HepG2 (cell line): ENCODE measurements at regions not wholly inside any gene's neighbourhood (a gene's known extent, or its start where the extent isn't known, plus 50 kb on each side); places are given as distances from the start of the nearest gene placed in this dataset.

ENCODE experiments used
- ATAC-seq: fragments of 200-7000 bp; cut with Tn5 transposase; 3 replicates; pipeline ENCODE4 v1.9.1; 2020; ENCODE audit warnings: mild to moderate bottlenecking, moderate library complexity
- BruUV-seq: library from RNA; stranded (reverse); fragments of 400-500 nt; replicated peaks from 2 replicates; lab custom pipeline; 2021; lab: Mats Ljungman, UMichigan
- CTCF ChIA-PET: fragments of 300-600 bp; formaldehyde crosslinking; extraction: SDS; loops from one replicate; lab custom pipeline; 2021; ENCODE audit warnings: low total read pairs, inconsistent platforms, low intra/inter-chr PET ratio; lab: Yijun Ruan, JAX
- POLR2A ChIA-PET: fragments of 350-600 bp; sonication (Branson Sonifier 250); formaldehyde crosslinking; loops from one replicate; lab custom pipeline; 2020; ENCODE audit warnings: antibody characterized with exemption, inconsistent platforms; lab: Yijun Ruan, JAX
- DNase-seq: peaks from one replicate; pipeline ENCODE4 v3.0.0-alpha.2; 2015; ENCODE audit warnings: low spot score
- FAIRE-seq: peaks from 3 replicates; lab custom pipeline; 2011; peaks lifted over from hg19 to GRCh38; lab: Jason Lieb, UNC
- H2AFZ ChIP-seq: one replicate; pipeline ENCODE4 v1.6.1; 2011; ENCODE audit warnings: low read length, inconsistent platforms
- H3K27ac ChIP-seq: fragments of 300-600 bp; 3 replicates; pipeline ENCODE4 v1.8.0; 2011; ENCODE audit warnings: mixed run types, mild to moderate bottlenecking, mixed read lengths, low read length, inconsistent platforms; ENCODE audit not compliant: insufficient read depth; ENCODE audit errors: extremely low read length
- H3K27me3 ChIP-seq, 2 experiments: fragments of 200-600 bp in 1 of 2; 2 replicates in 1 of 2; 3 replicates in 1 of 2; pipeline versions ENCODE4 v1.6.0 to v1.8.0; 2011; ENCODE audit warnings: low read length in 2 of 2, mild to moderate bottlenecking in 2 of 2, moderate library complexity in 2 of 2, inconsistent platforms in 1 of 2; ENCODE audit not compliant: insufficient read depth in 2 of 2, control insufficient read depth in 1 of 2
- H3K36me3 ChIP-seq, 2 experiments: fragments of 200-600 bp in 1 of 2; replicated peaks in 1 of 2; 2 replicates in 1 of 2; 3 replicates in 1 of 2; pipeline versions ENCODE4 v1.5.1 to v1.8.0; 2011; ENCODE audit warnings: low read length in 2 of 2, inconsistent platforms in 1 of 2; ENCODE audit not compliant: insufficient read depth in 2 of 2, control insufficient read depth in 1 of 2
- H3K4me1 ChIP-seq: 2 replicates; pipeline ENCODE4 v1.5.1; 2012; ENCODE audit warnings: low read length, inconsistent platforms; ENCODE audit not compliant: insufficient read depth
- H3K4me2 ChIP-seq: 2 replicates; pipeline ENCODE4 v1.6.0; 2011; ENCODE audit warnings: low read depth, low read length, inconsistent platforms
- H3K4me3 ChIP-seq, 3 experiments: fragments of 200-600 bp in 1 of 3; sonication (generic), shearing (Covaris generic) in 1 of 3; replicated peaks in 1 of 3; 2 replicates each; pipeline ENCODE4 v1.5.1; 2011 to 2016; ENCODE audit warnings: low read length in 3 of 3, inconsistent platforms in 2 of 3, low read depth in 2 of 3, mild to moderate bottlenecking in 2 of 3, control low read depth in 1 of 3, mixed read lengths in 1 of 3; ENCODE audit not compliant: insufficient read depth in 1 of 3
- H3K79me2 ChIP-seq: one replicate; pipeline ENCODE4 v1.6.1; 2011; ENCODE audit warnings: low read length, inconsistent platforms; ENCODE audit not compliant: insufficient read depth
- H3K9ac ChIP-seq: 2 replicates; pipeline ENCODE4 v1.6.0; 2011; ENCODE audit warnings: mild to moderate bottlenecking, low read depth, low read length, inconsistent platforms; ENCODE audit not compliant: insufficient read depth
- H3K9me3 ChIP-seq: 2 replicates; pipeline ENCODE4 v1.5.1; 2012; ENCODE audit warnings: mild to moderate bottlenecking, low read length
- H4K20me1 ChIP-seq: 2 replicates; pipeline ENCODE4 v1.6.0; 2011; ENCODE audit warnings: inconsistent platforms, mild to moderate bottlenecking, low read length, moderate library complexity; ENCODE audit not compliant: insufficient read depth
- ARID5B ChIP-seq: IDR thresholded peaks from 2 replicates; pipeline ENCODE4 v1.4.0; 2020; ENCODE audit warnings: mild to moderate bottlenecking, missing genetic modification reagents
- BRCA1 ChIP-seq: sonication (generic); formaldehyde crosslinking; IDR thresholded peaks from 2 replicates; pipeline ENCODE4 v1.4.0; 2020; ENCODE audit warnings: missing genetic modification reagents
- FOXP1 ChIP-seq, 2 experiments: fragments of 450-650 bp in 1 of 2; IDR thresholded peaks; 2 replicates each; pipeline ENCODE4 v1.6.1; 2017 to 2018; ENCODE audit warnings: antibody characterized with exemption in 1 of 2
- HNF1A ChIP-seq, 2 experiments: sonication (generic) in 1 of 2; formaldehyde crosslinking in 1 of 2; IDR thresholded peaks; 2 replicates each; pipeline versions ENCODE4 v1.4.0 to v1.6.1; 2016 to 2020; ENCODE audit warnings: borderline replicate concordance in 1 of 2, low read depth in 1 of 2, mild to moderate bottlenecking in 1 of 2, missing genetic modification reagents in 1 of 2
- ISL2 ChIP-seq: sonication (generic); formaldehyde crosslinking; IDR thresholded peaks from 2 replicates; pipeline ENCODE4 v1.5.0; 2020; ENCODE audit warnings: missing genetic modification reagents
- MEF2D ChIP-seq: sonication (generic); formaldehyde crosslinking; IDR thresholded peaks from 2 replicates; pipeline ENCODE4 v1.5.1; 2020; ENCODE audit warnings: mild to moderate bottlenecking, missing genetic modification reagents
- PPARG ChIP-seq: conservative IDR thresholded peaks from 2 replicates; pipeline ENCODE4 v1.6.1; 2016; ENCODE audit warnings: missing biosample characterization, missing genetic modification reagents
- RARG ChIP-seq: sonication (generic); formaldehyde crosslinking; IDR thresholded peaks from 2 replicates; pipeline ENCODE4 v1.4.0; 2020; ENCODE audit warnings: low read depth, mild to moderate bottlenecking, missing genetic modification reagents
- THAP11 ChIP-seq: IDR thresholded peaks from 2 replicates; pipeline ENCODE4 v1.6.1; 2016; ENCODE audit warnings: missing biosample characterization, missing genetic modification reagents
- ZMYM4 ChIP-seq: sonication (generic); formaldehyde crosslinking; IDR thresholded peaks from 2 replicates; pipeline ENCODE4 v1.8.1; 2023; ENCODE audit warnings: mild to moderate bottlenecking, missing genetic modification reagents
- ZNF546 ChIP-seq: sonication (generic); formaldehyde crosslinking; conservative IDR thresholded peaks from 2 replicates; pipeline ENCODE4 v1.8.1; 2023; ENCODE audit warnings: mild to moderate bottlenecking, missing genetic modification reagents
- ZNF83 ChIP-seq: sonication (generic); formaldehyde crosslinking; IDR thresholded peaks from 2 replicates; pipeline ENCODE4 v1.4.0; 2020; ENCODE audit warnings: missing genetic modification reagents, mild to moderate bottlenecking, borderline replicate concordance
- WGBS: methylation state at CpG from one replicate; pipeline ENCODE4 v1.1.6; 2017; ENCODE audit warnings: low lambda C conversion rate; 5-methylcytosine and 5-hydroxymethylcytosine counted together
- in situ Hi-C: cut with HindIII; loops from 2 replicates; pipeline ENCODE4 v1.10.0; 2017; ENCODE audit warnings: low pct_unique_long_range_greater_than_20kb; ENCODE audit not compliant: extremely low pct_ligation_motif_present
- intact Hi-C: fragments of 100-400 bp; cut with micrococcal nuclease; formaldehyde crosslinking; loops from one replicate; pipeline ENCODE4 v1.10.0; 2022; ENCODE audit not compliant: unreplicated experiment
- TF ChIP-seq, protein P1 (sequence below): sonication (generic); formaldehyde crosslinking; IDR thresholded peaks from 2 replicates; pipeline ENCODE4 v1.4.0; 2020; ENCODE audit warnings: mild to moderate bottlenecking, missing genetic modification reagents
- TF ChIP-seq, protein P2 (sequence below): IDR thresholded peaks from 2 replicates; pipeline ENCODE4 v1.6.1; 2016; ENCODE audit warnings: mild to moderate bottlenecking

DNA sequence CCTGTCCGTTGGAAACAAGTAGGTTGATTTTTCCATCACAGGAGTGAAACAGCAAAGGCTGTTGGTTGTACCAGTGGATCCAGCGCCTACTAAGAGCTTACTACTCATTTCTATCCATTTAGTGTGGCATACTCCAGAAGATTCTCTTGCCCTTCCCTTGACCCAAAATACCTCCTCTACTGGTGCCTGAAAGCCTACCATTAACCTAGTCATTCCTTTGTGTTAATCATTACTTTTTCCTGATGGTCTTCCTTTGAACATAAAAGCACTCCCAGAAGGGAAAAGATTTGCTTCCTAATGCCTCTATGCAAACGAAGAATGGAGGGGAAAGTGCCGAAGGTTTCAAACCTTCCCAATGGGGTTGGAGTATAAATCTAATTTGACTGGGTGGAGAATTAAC is 123.3 kb downstream of the QRSL1 start:
- CTCF ChIA-PET, result no interaction called here
- WGBS, result 34% methylated on average over 4 of the region's 4 CpGs
- no peaks in the 10 kb centered on the region for H3K27me3 ChIP-seq
- H3K79me2 ChIP-seq, result no peaks in the 10 kb centered on the region
- BruUV-seq, result no TSS peak
- peak; percentile 72 for ATAC-seq
- no peaks in the 10 kb centered on the region for H3K36me3 ChIP-seq
- intact Hi-C loops, result loop anchor here (5.0 kb wide), 1 partner anchor 35 kb away; no protein-coding TSS in a partner anchor
- POLR2A ChIA-PET, result no interaction called here
- H3K9ac ChIP-seq, result no peak overlapping the region
- H2AFZ ChIP-seq, result no peak overlapping the region
- H3K27ac ChIP-seq, result no peak overlapping the region
- peaks cover 69% of the 10 kb centered on the region for H3K4me1 ChIP-seq
- no peak overlapping the region for H3K4me3 ChIP-seq
- peak; percentile 55 for FAIRE-seq
- in situ Hi-C loops, result no loop called here
- no peaks in the 10 kb centered on the region for H3K9me3 ChIP-seq
- peak; percentile 70 for DNase-seq
- peak overlapping the region; percentile 26; the same call in 1 of the 2 replicates for H3K4me2 ChIP-seq
- no peaks in the 10 kb centered on the region for H4K20me1 ChIP-seq
- no peak for TF ChIP-seq FOXP1 (IDR thresholded peaks at IDR 0.05)
- TF ChIP-seq FOXP1 (CRISPR knock-in tag; IDR thresholded peaks at IDR 0.05), result no peak
- TF ChIP-seq RARG, result no peak
- 0 out of 2 replicates have a peak, but pooled peaks have one; percentile 14 for TF ChIP-seq ISL2
- no peak for TF ChIP-seq BRCA1 (CRISPR knock-in tag)
- TF ChIP-seq ZNF83 (CRISPR knock-in tag), result no peak
- TF ChIP-seq, protein P1, sequence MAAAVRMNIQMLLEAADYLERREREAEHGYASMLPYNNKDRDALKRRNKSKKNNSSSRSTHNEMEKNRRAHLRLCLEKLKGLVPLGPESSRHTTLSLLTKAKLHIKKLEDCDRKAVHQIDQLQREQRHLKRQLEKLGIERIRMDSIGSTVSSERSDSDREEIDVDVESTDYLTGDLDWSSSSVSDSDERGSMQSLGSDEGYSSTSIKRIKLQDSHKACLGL (CRISPR knock-in tag), result no peak
- TF ChIP-seq ZMYM4 (CRISPR knock-in tag), result 0 out of 2 replicates have a peak, but pooled peaks have one; percentile 22
- no peak for TF ChIP-seq MEF2D (CRISPR knock-in tag)
- peak; percentile 39; the same call in 1 of the 2 replicates for TF ChIP-seq ARID5B (CRISPR knock-in tag)
- TF ChIP-seq PPARG (CRISPR knock-in tag), result 0 out of 2 replicates have a peak, but pooled peaks have one; percentile 38
- peak; percentile 76 for TF ChIP-seq HNF1A (IDR thresholded peaks at IDR 0.05; ENCODE audit: low read depth)
- TF ChIP-seq HNF1A (CRISPR knock-in tag; IDR thresholded peaks at IDR 0.05; ENCODE audit: borderline replicate concordance), result peak; percentile 28; the same call in 1 of the 2 replicates
- TF ChIP-seq THAP11, result no peak
- TF ChIP-seq, protein P2, sequence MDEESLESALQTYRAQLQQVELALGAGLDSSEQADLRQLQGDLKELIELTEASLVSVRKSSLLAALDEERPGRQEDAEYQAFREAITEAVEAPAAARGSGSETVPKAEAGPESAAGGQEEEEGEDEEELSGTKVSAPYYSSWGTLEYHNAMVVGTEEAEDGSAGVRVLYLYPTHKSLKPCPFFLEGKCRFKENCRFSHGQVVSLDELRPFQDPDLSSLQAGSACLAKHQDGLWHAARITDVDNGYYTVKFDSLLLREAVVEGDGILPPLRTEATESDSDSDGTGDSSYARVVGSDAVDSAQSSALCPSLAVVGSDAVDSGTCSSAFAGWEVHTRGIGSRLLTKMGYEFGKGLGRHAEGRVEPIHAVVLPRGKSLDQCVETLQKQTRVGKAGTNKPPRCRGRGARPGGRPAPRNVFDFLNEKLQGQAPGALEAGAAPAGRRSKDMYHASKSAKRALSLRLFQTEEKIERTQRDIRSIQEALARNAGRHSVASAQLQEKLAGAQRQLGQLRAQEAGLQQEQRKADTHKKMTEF (CRISPR knock-in tag), result 0 out of 2 replicates have a peak, but pooled peaks have one; percentile 21
- no peak for TF ChIP-seq ZNF546 (CRISPR knock-in tag)
